Raji (cell line): ENCODE measurements at regions not wholly inside any gene's neighbourhood (a gene's known extent, or its start where the extent isn't known, plus 50 kb on each side); places are given as distances from the start of the nearest gene placed in this dataset.

Experiments used
- POLR2A ChIP-seq: IDR thresholded peaks from 2 replicates; pipeline ENCODE4 v1.6.1; 2011; ENCODE audit warnings: low read depth, low read length, control low read depth; ENCODE audit not compliant: insufficient read depth

DNA sequence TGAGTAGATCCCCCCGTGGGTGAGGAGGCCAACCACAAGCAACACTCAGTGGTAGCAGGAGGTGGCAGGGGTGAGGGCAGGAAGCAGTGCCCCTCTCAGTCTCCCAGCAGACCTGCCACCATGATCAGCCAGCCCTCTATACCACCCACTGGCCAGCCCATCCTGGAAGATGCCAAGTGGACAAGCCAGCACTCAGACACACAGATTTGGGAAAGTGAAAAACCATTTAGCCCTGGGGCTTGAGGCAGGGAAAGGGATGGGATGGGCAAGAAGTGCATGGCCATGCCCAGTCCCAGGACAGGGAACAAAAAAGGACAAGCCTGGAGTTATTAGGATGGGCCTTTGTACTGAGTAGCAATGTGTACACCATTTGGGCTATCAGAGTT, 76.9 kb downstream of the HFE start:
- no peak for TF ChIP-seq POLR2A

GRCh38 chr6:26165261-26165790, 78.1 kb downstream of the HFE start:
- TF ChIP-seq POLR2A: no peak

GRCh38 chr6:26170181-26170580, 83.0 kb downstream of the HFE start:
- TF ChIP-seq POLR2A: no peak

DNA sequence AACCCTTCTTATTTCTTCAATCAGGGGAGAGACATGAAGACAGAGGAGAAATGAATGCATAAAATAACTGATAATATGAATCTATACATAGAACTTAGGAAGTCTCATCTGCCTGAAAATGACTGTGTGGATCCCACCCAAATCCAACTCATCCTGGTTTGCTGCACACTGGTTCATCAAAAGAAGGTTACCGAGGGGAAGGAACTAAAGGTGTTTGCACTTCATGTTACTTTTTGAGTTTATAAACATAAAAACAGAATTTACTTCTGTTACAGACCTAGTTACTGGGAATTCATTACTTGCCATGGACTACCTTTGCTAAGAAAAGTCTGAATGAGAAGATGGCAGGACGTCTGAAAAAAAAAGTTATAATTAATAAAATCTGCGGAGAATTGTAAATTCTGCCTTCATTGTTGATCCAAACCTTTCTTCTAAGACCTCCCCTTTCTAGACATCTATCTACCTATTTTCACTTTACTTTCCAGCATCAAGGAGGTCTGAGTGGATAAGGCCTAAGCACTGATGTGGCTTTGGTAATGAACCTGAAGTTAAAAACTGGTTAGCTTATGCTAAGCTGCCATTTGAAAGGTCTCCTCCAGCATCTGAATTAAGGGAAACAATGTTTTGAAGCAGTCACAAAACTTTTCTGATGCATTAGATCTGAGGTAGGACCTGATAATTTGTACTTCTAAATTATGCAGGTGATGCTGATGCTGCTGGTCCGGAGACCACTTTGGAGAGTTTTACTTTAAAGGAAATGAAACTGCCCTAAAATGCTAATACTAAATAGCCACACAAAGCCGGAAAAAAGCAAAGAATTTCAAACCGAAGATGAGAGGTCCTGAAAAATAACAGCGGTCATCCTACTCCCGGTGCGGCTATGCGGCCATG, 84.0 kb downstream of the HFE start:
- no peak for TF ChIP-seq POLR2A

DNA sequence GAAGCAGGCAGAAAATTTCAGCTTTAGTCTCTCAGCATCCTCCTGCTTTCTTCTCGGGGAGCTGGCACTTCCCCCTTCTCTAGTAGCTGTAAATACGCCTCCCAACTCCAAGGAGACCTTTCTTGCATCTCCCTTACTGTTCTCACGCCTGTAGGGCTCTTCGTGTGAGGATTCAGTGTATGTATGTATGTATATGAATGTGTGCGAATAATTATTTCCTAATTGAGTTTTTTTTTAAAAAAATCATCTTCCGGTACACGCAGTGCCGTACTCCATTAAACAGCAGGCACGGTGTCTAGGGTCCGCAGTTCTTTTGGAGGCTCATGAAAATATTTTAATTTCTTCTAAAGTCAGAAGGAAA, 85.4 kb downstream of the HFE start:
- no peak; the same call in 1 of the 2 replicates for TF ChIP-seq POLR2A

DNA sequence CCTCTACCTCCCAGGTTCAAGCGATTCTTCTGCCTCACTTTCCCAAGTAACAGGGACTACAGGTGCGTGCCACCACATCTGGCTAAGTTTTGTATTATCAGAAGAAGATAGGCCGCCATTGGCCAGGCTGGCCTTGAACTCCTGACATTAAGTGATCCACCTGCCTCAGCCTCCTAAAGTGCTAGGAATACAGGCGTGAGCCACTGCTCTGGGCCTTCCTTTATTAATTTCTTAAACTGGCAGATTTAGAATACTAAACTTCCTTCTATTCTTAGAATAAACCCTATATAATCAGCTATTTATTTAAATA, 86.6 kb downstream of the HFE start:
- TF ChIP-seq POLR2A: no peak

GRCh38 chr6:26175033-26175427, 87.8 kb downstream of the HFE start:
- TF ChIP-seq POLR2A: no peak

DNA sequence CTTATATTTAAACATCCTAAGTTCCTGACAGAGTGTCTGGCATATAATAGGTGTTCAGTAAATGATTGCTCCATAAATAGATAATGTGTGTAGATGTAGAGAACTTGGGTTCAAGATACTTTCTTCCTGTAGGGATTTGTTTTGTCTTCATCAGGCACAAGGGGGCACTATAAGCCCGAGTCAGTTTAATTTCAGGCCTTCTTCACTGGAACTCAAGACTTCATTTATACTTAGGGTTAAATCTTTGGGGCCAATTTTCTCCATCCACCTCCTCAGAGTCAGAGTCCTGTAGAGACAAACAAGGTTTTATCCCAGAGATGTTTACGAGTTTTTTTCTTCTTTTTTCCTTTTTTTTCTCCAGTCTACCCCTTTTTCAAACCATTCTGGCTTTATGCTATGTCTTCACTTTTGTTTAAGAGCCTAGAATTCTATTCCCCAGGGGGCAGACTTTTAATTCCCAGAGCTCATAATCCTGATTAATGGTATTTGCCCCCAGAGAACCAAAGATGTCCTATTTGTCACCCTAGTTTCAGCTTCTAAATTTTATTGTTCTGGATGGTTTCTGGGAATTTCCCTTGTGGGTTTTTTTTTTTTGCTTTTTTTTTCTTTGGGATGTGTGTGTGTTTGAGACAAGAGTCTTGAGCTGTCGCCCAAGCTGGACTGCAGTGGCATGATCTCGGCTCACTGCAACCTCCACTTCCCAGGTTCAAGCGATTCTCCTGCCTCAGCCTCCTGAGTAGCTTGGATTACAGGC, 88.4 kb downstream of the HFE start:
- TF ChIP-seq POLR2A: no peak

- TF ChIP-seq POLR2A: no peak
Measured at GRCh38 chr6:26179675-26180074, 92.4 kb downstream of the HFE start.

GRCh38 chr6:26180346-26180745, 93.1 kb downstream of the HFE start:
- no peak for TF ChIP-seq POLR2A

DNA sequence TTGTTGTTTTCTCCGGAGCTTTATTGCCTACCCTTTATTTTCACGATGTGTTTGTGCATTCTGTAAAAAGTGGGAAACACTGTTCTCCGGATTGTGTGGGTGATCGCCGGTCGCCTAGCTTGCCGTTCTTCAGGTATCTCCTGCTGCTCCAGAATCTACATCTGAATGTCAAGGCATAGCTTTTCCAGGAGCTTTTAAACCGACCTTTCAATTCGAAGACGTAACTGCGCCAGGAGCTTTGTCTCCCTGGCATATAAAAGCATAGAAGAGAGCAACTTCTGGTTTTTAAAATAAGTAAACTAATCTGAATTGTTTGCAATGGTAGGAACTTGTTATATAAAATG, 96.0 kb downstream of the HFE start:
- TF ChIP-seq POLR2A: no peak

DNA sequence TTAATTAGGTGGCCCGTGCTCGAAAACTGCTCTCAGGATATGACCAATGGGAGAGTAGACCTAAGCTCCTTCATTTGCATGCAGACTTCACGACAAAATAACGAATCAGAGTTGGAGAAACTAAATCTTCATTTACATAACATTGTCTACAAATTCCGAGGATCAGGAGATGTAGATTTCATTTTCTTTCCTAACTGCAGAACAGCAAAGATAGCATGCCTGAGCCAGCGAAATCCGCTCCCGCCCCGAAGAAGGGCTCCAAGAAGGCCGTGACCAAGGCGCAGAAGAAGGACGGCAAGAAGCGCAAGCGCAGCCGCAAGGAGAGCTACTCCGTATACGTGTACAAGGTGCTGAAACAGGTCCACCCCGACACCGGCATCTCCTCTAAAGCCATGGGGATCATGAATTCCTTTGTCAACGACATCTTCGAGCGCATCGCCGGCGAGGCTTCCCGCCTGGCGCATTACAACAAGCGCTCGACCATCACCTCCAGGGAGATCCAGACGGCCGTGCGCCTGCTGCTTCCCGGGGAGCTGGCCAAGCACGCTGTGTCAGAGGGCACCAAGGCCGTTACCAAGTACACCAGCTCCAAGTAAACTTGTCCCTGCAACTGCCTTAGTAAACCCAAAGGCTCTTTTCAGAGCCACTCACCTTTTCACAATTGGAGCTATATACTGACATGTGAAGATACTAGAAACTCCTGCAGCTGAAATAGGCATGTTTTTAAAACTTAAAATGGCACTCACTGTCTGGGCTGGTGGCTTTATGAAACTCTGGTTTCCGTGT, 96.5 kb downstream of the HFE start:
- TF ChIP-seq POLR2A: no peak

GRCh38 chr6:26184367-26184891, 97.2 kb downstream of the HFE start:
- TF ChIP-seq POLR2A: no peak

DNA sequence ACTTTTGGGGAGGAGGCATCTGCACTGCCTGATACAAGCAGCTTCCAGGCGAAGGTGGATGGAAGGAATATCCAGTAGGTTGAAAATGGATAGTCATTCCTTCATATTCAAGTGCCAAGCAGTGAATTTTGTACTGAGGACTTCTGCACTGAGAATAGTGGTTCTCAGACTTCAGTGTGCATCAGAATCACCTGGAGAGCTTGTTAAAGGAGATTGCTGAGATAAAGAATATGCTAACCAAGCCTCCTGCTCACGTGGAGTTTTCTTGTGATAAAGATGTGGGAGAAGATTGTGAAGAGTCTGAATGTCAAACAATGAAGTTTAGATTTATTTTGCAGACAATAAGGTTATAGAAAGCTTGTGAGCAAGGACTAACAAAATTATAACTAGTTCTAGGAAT, 97.8 kb downstream of the HFE start:
- TF ChIP-seq POLR2A: no peak

DNA sequence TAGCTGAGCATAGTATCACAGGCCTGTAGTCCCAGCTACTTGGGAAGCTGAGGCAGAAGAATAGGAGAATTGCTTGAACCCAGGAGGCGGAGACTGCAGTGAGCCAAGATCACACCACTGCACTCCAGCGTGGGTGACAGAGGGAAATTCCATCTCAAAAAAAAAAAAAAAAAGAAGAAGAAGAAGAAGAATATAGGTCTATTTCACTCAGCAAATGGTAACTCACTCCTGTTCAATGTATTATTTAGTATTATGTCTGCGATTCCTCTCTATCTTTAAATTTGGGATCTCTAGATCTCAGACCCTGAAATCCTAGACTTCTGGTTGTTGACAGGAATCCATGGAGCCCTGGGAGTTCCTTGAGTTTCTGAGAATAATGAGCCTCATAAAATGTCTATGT, 98.6 kb downstream of the HFE start:
- TF ChIP-seq POLR2A: no peak

DNA sequence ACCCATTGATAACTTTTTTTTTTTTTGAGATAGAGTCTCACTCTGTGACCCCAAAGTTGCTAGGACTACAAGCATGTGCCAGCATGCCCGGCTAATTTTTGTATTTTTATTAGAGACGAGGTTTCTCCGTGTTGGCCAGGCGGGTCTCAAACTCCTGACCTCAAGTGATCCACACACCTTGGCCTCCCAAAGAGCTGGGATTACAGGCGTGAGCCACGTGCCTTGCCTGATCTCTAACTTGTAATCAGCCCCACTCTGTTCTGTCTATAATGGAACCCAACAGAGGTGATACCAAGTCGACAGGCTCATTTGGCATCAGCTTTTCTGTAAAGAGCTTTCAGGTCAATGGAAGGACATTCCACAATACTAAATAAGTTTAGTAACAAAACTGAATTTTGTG, 99.4 kb downstream of the HFE start:
- TF ChIP-seq POLR2A: no peak

DNA sequence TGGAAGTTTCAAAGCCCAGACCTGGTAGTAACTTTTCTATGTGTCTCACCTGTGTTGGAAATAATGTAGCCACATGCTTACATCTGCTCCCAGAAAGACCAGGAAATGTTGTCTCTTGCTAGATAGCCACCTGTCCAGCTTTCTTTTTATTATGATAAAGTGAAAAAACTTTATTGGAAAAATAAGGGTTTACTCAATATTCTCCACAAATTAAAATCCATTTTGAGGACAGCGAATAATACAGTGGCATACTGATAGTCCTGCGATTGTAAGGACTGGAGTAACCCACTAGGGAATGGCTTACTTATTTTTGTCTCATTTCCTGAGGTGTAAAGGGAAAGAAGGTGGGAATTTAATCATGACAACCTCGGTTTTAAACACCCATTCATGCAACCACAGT, 100.1 kb downstream of the HFE start:
- TF ChIP-seq POLR2A: no peak
